B cell (primary cell): ENCODE measurements at regions not wholly inside any gene's neighbourhood (a gene's known extent, or its start where the extent isn't known, plus 50 kb on each side); places are given as distances from the start of the nearest gene placed in this dataset.

Experiments used
- EZH2 ChIP-seq: IDR thresholded peaks from 2 replicates; pipeline ENCODE4 v1.6.1; 2012; ENCODE audit warnings: borderline replicate concordance, low read depth, mild to moderate bottlenecking, moderate library complexity, low read length; ENCODE audit not compliant: insufficient read depth, poor library complexity, severe bottlenecking
- TF ChIP-seq, protein P1 (sequence below): fragments of 200-600 bp; IDR thresholded peaks from one replicate; pipeline ENCODE4 v1.8.0; 2022; ENCODE audit warnings: antibody characterized with exemption, mild to moderate bottlenecking

DNA sequence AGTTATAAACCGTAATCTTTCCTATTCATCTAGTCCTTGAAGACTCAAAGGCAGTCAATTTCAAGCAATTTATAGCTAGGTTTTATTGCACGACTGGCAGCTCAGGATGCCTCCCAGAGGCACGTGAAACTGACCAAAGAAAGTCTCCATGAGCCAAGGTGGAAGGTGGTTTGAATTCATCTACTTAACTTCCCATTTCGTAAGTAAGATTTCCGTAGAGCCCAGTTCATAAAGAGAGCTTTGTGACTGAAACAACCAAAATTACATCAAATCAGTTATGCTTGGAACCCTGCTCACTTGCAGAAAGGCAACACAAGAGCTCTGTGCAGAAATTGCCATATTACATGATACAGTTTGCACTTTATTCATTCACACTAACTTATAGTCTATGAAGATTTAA lies 556.0 kb downstream of the TRIML1 start:
- TF ChIP-seq, protein P1, sequence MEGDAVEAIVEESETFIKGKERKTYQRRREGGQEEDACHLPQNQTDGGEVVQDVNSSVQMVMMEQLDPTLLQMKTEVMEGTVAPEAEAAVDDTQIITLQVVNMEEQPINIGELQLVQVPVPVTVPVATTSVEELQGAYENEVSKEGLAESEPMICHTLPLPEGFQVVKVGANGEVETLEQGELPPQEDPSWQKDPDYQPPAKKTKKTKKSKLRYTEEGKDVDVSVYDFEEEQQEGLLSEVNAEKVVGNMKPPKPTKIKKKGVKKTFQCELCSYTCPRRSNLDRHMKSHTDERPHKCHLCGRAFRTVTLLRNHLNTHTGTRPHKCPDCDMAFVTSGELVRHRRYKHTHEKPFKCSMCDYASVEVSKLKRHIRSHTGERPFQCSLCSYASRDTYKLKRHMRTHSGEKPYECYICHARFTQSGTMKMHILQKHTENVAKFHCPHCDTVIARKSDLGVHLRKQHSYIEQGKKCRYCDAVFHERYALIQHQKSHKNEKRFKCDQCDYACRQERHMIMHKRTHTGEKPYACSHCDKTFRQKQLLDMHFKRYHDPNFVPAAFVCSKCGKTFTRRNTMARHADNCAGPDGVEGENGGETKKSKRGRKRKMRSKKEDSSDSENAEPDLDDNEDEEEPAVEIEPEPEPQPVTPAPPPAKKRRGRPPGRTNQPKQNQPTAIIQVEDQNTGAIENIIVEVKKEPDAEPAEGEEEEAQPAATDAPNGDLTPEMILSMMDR = no peak
- no peak for TF ChIP-seq EZH2
